Mucosa of rectum (tissue), 2 donors: ENCODE measurements at regions not wholly inside any gene's neighbourhood (a gene's known extent, or its start where the extent isn't known, plus 50 kb on each side); places are given as distances from the start of the nearest gene placed in this dataset.

Source experiments
- H3K27ac ChIP-seq, 2 donors: one replicate each; pipeline ENCODE4 v1.7.0; 2013; ENCODE audit warnings: inconsistent platforms in 2 of 2, low read depth in 2 of 2, low read length in 2 of 2
- H3K27me3 ChIP-seq, 2 donors: one replicate each; pipeline ENCODE4 v1.7.0; 2013; ENCODE audit warnings: low read length in 2 of 2; ENCODE audit not compliant: control insufficient read depth in 2 of 2, insufficient read depth in 2 of 2
- H3K36me3 ChIP-seq, 2 donors: one replicate each; pipeline ENCODE4 v1.7.0; 2013; ENCODE audit warnings: low read length in 2 of 2; ENCODE audit not compliant: control insufficient read depth in 2 of 2, insufficient read depth in 2 of 2
- H3K4me1 ChIP-seq, 2 donors: one replicate each; pipeline ENCODE4 v1.7.0; 2013; ENCODE audit warnings: low read length in 2 of 2, mild to moderate bottlenecking in 1 of 2; ENCODE audit not compliant: control insufficient read depth in 2 of 2, insufficient read depth in 2 of 2
- H3K4me3 ChIP-seq, 2 donors: one replicate each; pipeline ENCODE4 v1.7.0; 2013; ENCODE audit warnings: low read length in 2 of 2
- H3K9ac ChIP-seq, 2 donors: one replicate each; pipeline ENCODE4 v1.7.0; 2013; ENCODE audit warnings: low read length in 2 of 2, low read depth in 1 of 2, mild to moderate bottlenecking in 1 of 2
- H3K9me3 ChIP-seq, 2 donors: one replicate each; pipeline ENCODE4 v1.7.0; 2013; ENCODE audit warnings: low read length in 2 of 2; ENCODE audit not compliant: control insufficient read depth in 2 of 2
- donor health status: healthy.
- donor health status: Normal muscosa, but diverticular disease.

DNA sequence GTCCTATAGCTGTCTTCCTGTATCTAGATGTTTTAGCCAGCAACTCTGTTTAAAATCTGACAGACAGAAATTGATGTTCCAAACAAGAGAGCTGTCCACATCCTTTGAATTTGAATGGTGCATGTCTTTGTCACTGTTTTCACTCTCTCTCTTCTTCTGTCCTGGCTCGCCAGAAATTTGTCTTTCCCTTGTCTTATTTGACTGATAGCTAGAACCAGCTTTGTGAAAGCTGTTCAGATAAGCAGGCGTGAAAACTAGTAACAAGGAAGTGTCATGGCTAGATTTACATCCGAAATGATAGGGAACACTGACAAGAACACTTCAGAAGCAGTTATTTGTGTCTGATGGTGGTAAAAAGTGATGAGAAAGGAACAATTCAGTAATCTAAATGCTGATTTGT lies 354.9 kb upstream of the SLITRK1 start:
- no peaks in the 10 kb centered on the region for H3K9me3 ChIP-seq
- no peaks in the 10 kb centered on the region for H3K27me3 ChIP-seq
- H3K4me3 ChIP-seq = no peak overlapping the region
- H3K9ac ChIP-seq = no peak overlapping the region
- H3K4me1 ChIP-seq = no peaks in the 10 kb centered on the region
- H3K27ac ChIP-seq = no peak overlapping the region
- no peaks in the 10 kb centered on the region for H3K36me3 ChIP-seq

- no peak overlapping the region for H3K9ac ChIP-seq
- H3K27me3 ChIP-seq = no peaks in the 10 kb centered on the region
- H3K4me1 ChIP-seq = no peaks in the 10 kb centered on the region
- no peaks in the 10 kb centered on the region for H3K9me3 ChIP-seq
- H3K4me3 ChIP-seq = no peak overlapping the region
- no peaks in the 10 kb centered on the region for H3K36me3 ChIP-seq
- no peak overlapping the region for H3K27ac ChIP-seq
Observed at GRCh38 chr13:84234416-84234815, 352.1 kb upstream of the SLITRK1 start.

DNA sequence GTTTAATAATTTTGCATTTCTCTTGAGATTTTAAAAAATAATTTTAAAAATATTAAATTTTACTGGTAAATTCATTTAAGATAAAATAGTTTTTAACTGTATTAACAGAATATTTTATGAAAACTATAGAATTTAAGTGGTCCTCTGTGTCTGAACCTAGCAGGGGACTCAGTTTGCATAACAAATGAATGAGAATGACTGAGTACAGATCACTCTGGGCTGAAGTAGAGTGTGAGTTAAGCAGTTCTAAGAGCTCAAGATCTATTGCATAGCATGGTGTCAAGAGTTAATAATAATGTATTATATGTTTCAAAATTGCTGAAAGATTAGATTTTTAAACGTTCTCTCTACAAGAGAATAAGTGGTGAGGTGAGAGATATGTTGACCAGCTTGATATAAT lies 348.3 kb upstream of the SLITRK1 start:
- Histone ChIP-seq H3K9me3 (no peaks in the 10 kb centered on the region), H3K27ac (no peak overlapping the region), H3K9ac (no peak overlapping the region), H3K4me3 (no peak overlapping the region), H3K4me1 (no peaks in the 10 kb centered on the region), H3K27me3 (no peaks in the 10 kb centered on the region), H3K36me3 (no peaks in the 10 kb centered on the region)

DNA sequence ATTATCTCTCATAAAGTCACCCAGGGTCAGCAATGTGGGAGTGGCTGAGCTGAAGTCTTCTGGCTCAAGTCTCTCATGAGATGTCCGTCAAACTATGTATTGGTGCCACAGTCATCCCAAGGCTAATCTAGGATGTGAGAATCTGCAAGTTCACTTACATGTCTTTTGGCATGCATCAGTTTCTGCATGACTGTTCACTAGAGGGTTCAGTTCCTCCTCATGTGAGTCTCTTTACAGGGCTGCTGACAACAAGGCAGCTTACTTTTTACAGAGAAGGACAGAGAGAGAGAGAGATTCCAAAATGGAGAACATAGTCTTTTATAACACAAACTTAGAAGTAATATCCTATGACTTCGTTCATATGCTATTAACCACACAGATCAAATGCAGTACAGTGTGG lies 328.8 kb upstream of the SLITRK1 start:
- no peak overlapping the region for H3K27ac ChIP-seq
- H3K4me1 ChIP-seq = no peaks in the 10 kb centered on the region
- no peaks in the 10 kb centered on the region for H3K27me3 ChIP-seq
- H3K36me3 ChIP-seq = no peaks in the 10 kb centered on the region
- no peak overlapping the region for H3K9ac ChIP-seq
- no peak overlapping the region for H3K4me3 ChIP-seq
- no peaks in the 10 kb centered on the region for H3K9me3 ChIP-seq

GRCh38 chr13:84208246-84208910 lies 326.1 kb upstream of the SLITRK1 start:
- H3K9me3 ChIP-seq = no peaks in the 10 kb centered on the region
- H3K4me3 ChIP-seq = no peak overlapping the region
- H3K4me1 ChIP-seq = no peaks in the 10 kb centered on the region
- no peaks in the 10 kb centered on the region for H3K36me3 ChIP-seq
- H3K27ac ChIP-seq = no peak overlapping the region
- no peaks in the 10 kb centered on the region for H3K27me3 ChIP-seq
- no peak overlapping the region for H3K9ac ChIP-seq

GRCh38 chr13:84207509-84207908 lies 325.2 kb upstream of the SLITRK1 start:
- no peak overlapping the region for H3K4me3 ChIP-seq
- H3K27me3 ChIP-seq = no peaks in the 10 kb centered on the region
- no peaks in the 10 kb centered on the region for H3K9me3 ChIP-seq
- H3K4me1 ChIP-seq = no peaks in the 10 kb centered on the region
- H3K36me3 ChIP-seq = no peaks in the 10 kb centered on the region
- H3K9ac ChIP-seq = no peak overlapping the region
- H3K27ac ChIP-seq = no peak overlapping the region

DNA sequence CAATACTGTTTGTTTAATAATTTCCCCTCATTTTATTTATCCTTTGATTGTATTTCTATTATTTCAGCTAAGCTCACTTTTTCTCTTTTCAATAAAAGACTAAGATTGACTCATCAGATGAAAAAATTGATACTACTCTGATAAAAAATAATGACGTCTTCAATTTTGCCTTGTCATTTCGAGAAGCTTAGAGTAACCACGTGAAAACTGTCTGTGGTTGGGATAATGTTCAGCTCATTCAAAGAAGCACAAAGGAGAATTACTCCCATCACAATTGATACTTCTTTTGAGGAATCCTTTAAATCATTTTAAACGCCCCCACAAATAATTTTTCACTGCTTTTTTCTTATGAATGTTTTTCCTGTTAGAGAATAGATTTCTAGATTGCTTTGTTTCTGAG lies 318.7 kb upstream of the SLITRK1 start:
- no peak overlapping the region for H3K4me3 ChIP-seq
- no peaks in the 10 kb centered on the region for H3K36me3 ChIP-seq
- peaks cover 0 to 2% of the 10 kb centered on the region in 2 donors for H3K9me3 ChIP-seq
- no peak overlapping the region for H3K9ac ChIP-seq
- H3K27ac ChIP-seq = no peak overlapping the region
- no peaks in the 10 kb centered on the region for H3K4me1 ChIP-seq
- H3K27me3 ChIP-seq = no peaks in the 10 kb centered on the region

- Histone ChIP-seq H3K4me1 (no peaks in the 10 kb centered on the region), H3K9me3 (no peaks in the 10 kb centered on the region), H3K9ac (no peak overlapping the region), H3K4me3 (no peak overlapping the region), H3K27ac (no peak overlapping the region), H3K27me3 (no peaks in the 10 kb centered on the region), H3K36me3 (no peaks in the 10 kb centered on the region)
Observed at GRCh38 chr13:84192125-84192524, 309.9 kb upstream of the SLITRK1 start.

DNA sequence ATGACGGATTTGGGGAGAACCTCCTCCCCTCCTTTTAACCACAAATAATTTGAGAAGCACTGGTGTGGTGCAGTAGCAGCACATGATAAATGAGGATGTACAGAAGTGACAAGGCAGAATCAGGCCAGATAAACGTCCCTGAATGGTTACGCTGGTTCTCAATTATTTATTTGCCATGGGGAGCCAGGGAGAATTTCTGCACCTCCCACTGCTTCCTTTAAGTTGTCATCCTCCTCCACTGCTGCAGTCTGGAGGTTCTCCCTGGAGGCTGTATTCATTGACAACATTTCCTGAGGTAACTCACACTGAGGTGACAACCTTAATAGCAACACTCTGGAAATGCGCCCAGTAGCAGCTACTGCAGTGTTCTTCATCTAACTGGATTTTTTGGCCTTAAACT lies 308.9 kb upstream of the SLITRK1 start:
- H3K4me3 ChIP-seq = no peak overlapping the region
- no peak overlapping the region for H3K27ac ChIP-seq
- H3K27me3 ChIP-seq = no peaks in the 10 kb centered on the region
- no peaks in the 10 kb centered on the region for H3K4me1 ChIP-seq
- H3K9me3 ChIP-seq = no peaks in the 10 kb centered on the region
- no peaks in the 10 kb centered on the region for H3K36me3 ChIP-seq
- H3K9ac ChIP-seq = no peak overlapping the region

GRCh38 chr13:84187626-84188025 lies 305.4 kb upstream of the SLITRK1 start:
- no peaks in the 10 kb centered on the region for H3K27me3 ChIP-seq
- H3K36me3 ChIP-seq = no peaks in the 10 kb centered on the region
- peaks cover 0 to 2% of the 10 kb centered on the region in 2 donors for H3K9me3 ChIP-seq
- no peak overlapping the region for H3K9ac ChIP-seq
- H3K4me3 ChIP-seq = no peak overlapping the region
- no peak overlapping the region for H3K27ac ChIP-seq
- no peaks in the 10 kb centered on the region for H3K4me1 ChIP-seq
